ENCODE measurements at regions not wholly inside any gene's neighbourhood (a gene's known extent, or its start where the extent isn't known, plus 50 kb on each side); places are given as distances from the start of the nearest gene placed in this dataset.

- no peak for TF ChIP-seq ATF2 (IDR thresholded peaks at IDR 0.05; ENCODE audit: low read length)
These were observed 177.9 kb downstream of the PCSK1 start (continued) for GRCh38 chr5:96254980-96255691.

Data from H1 (cell line).